Activated naive CD4-positive, alpha-beta T cell treated with anti-CD3 and anti-CD28 coated beads, Interleukin-2, amount 10 ng/mL, durations not matched to agents 7 days and 5 days (primary cell): ENCODE measurements at regions not wholly inside any gene's neighbourhood (a gene's known extent, or its start where the extent isn't known, plus 50 kb on each side); places are given as distances from the start of the nearest gene placed in this dataset.
"Not testable (repeated sequence)": the region's sequence is repeated elsewhere in the genome, so short reads cannot be mapped to it uniquely, and the experiment has no call there.

Experiments used
- CTCF ChIA-PET: fragments of 350-600 bp; sonication (Branson Sonifier 250); formaldehyde crosslinking; loops from one replicate; lab custom pipeline; 2021; ENCODE audit warnings: antibody characterized with exemption; lab: Charles Lee
- DNase-seq: peaks from one replicate; pipeline ENCODE4 v3.0.0-alpha.2; 2020
- H3K27ac Mint-ChIP-seq: one replicate; pipeline ENCODE4 v1.8.0; 2021; ENCODE audit warnings: mild to moderate bottlenecking, moderate library complexity, mixed read lengths
- H3K27me3 Mint-ChIP-seq: one replicate; pipeline ENCODE4 v1.8.0; 2021; ENCODE audit warnings: mild to moderate bottlenecking, mixed read lengths
- H3K36me3 Mint-ChIP-seq: one replicate; pipeline ENCODE4 v1.8.0; 2021; ENCODE audit warnings: mixed read lengths
- H3K4me1 Mint-ChIP-seq: one replicate; pipeline ENCODE4 v1.8.0; 2021; ENCODE audit warnings: mixed read lengths
- H3K4me3 Mint-ChIP-seq: one replicate; pipeline ENCODE4 v1.8.0; 2021; ENCODE audit warnings: mild to moderate bottlenecking, moderate library complexity, mixed read lengths
- H3K9me3 Mint-ChIP-seq: one replicate; pipeline ENCODE4 v1.8.0; 2021; ENCODE audit warnings: mixed read lengths

- Mint-ChIP-seq H3K9me3 (no peaks in the 10 kb centered on the region), H3K27ac (no peak overlapping the region), H3K4me3 (no peak overlapping the region), H3K36me3 (no peaks in the 10 kb centered on the region), H3K27me3 (peaks cover 6% of the 10 kb centered on the region), H3K4me1 (no peaks in the 10 kb centered on the region)
- CTCF ChIA-PET = interaction anchor here (0.7 kb wide), 1 partner anchor 1366 kb away, joined by 3 read pairs; no protein-coding TSS in a partner anchor
- DNase-seq = no peak
Measured at GRCh38 chr9:87781331-87781730, 55.4 kb downstream of the CTSL start.

- no peak for DNase-seq
- H3K4me3 Mint-ChIP-seq = no peak overlapping the region
- H3K9me3 Mint-ChIP-seq = no peaks in the 10 kb centered on the region
- no peak overlapping the region for H3K27ac Mint-ChIP-seq
- peaks cover 3% of the 10 kb centered on the region for H3K27me3 Mint-ChIP-seq
- CTCF ChIA-PET = no interaction called here
- no peaks in the 10 kb centered on the region for H3K4me1 Mint-ChIP-seq
- no peaks in the 10 kb centered on the region for H3K36me3 Mint-ChIP-seq
Measured at GRCh38 chr9:87783180-87783579, 57.3 kb downstream of the CTSL start.

DNA sequence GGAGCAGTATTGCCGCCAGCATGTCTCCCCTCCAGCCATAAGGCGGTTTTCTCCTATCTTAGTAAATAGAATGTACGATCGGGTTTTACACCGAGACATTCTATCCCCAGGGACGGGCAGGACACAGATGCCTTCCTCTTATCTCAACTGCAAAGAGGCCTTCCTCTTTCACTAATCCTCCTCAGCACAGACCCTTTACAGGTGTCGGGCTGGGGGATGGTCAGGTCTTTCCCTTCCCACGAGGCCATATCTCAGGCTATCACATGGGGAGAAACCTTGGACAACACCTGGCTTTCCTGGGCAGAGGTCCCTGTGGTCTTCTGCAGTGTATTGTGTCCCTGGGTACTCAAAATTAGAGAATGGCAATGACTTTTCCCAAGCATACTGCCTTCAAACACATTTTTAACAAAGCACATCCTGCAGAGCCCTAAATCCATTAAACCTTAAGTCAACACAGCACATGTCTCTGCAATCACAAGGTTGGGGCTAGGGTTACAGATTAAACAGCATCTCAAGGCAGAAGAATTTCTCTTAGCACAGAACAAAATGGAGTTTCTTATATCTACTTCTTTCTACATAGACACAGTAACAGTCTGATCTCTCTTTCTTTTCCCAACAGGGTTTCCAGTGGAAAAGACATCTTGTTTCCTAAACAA, 59.5 kb downstream of the CTSL start:
- CTCF ChIA-PET, H3K4me3 Mint-ChIP-seq, H3K36me3 Mint-ChIP-seq, H3K27ac Mint-ChIP-seq, H3K4me1 Mint-ChIP-seq, DNase-seq, H3K27me3 Mint-ChIP-seq, H3K9me3 Mint-ChIP-seq: not testable (repeated sequence)

DNA sequence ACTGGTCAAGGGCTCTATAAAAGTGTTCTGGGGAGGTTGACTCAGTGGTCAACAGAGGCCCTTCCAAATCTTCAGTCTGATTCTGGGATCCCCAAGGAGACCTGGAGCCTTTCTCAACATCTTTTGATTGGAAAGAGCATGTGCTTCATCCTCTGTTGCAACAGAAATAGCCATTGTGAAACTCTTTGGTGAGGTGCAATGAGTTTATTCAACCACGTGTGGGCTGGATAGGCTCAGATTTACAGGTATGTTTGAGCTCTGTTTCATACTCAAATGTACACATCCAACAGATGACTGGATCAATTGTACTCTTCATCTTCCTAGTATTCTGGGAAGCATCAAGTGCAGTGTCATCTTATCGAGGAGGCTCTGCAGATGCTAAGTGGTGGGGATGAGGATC, 60.5 kb downstream of the CTSL start:
- Mint-ChIP-seq H3K36me3 (no peaks in the 10 kb centered on the region), H3K27me3 (peaks cover 3% of the 10 kb centered on the region), H3K9me3 (no peaks in the 10 kb centered on the region), H3K4me3 (no peak overlapping the region), H3K4me1 (no peaks in the 10 kb centered on the region), H3K27ac (no peak overlapping the region)
- CTCF ChIA-PET = no interaction called here
- no peak for DNase-seq

- Mint-ChIP-seq H3K9me3 (no peaks in the 10 kb centered on the region), H3K4me1 (peaks cover 1% of the 10 kb centered on the region), H3K27ac (no peak overlapping the region), H3K4me3 (no peak overlapping the region), H3K27me3 (peaks cover 3% of the 10 kb centered on the region), H3K36me3 (no peaks in the 10 kb centered on the region)
- CTCF ChIA-PET = no interaction called here
- no peak for DNase-seq
Measured at GRCh38 chr9:87786876-87787275, 61.0 kb downstream of the CTSL start.

DNA sequence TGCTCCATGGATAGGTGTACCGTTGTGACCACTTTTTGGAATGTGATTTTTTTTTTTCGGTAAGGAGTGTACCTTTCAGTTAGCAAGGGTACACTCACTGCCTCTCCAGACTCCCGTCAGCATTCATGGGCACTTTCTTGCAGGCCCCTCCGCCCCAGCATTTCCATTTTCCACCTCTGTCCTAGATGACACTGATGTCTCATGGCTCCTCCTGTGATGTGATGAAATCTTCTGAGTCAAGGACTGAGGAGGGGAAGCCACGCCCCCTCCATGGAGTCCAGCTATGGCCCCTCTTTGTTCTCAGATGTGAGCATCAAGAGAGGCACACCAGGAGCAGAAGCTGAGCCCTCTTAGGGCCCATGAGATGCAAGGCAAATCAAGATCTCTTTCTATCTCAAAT, 61.8 kb downstream of the CTSL start:
- no peak overlapping the region for H3K27ac Mint-ChIP-seq
- H3K4me1 Mint-ChIP-seq = peaks cover 4% of the 10 kb centered on the region
- H3K4me3 Mint-ChIP-seq = no peak overlapping the region
- H3K27me3 Mint-ChIP-seq = peaks cover 3% of the 10 kb centered on the region
- no peaks in the 10 kb centered on the region for H3K36me3 Mint-ChIP-seq
- DNase-seq = no peak
- H3K9me3 Mint-ChIP-seq = peaks cover 2% of the 10 kb centered on the region
- CTCF ChIA-PET = no interaction called here

DNA sequence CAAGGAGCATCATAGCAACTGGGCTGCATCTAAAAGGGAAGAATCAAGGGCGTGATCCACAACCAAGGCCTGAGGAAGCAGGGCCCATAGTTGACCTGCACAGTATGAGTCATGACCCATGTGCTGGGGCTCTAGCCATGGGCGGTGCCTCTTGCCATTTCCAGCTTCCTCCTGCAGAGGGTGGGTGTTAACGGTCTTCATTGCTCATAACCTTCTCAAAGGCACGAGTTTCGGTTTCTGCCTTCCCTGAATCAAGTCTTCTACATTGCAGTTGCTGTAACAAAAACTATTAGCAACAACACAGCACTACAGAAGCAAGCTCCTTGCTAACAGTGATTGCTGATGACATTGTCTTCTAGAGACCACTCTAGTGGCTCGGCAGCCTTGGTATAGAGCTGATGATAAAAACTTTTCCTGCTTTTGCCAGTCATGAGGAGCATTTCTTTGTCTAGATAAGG, 66.9 kb downstream of the CTSL start:
- CTCF ChIA-PET = interaction anchor here (0.8 to 1.1 kb wide), 2 partner anchors 23 to 67 kb away, joined by 3 to 4 read pairs; partner anchors contain the start of gene CTSL
- Mint-ChIP-seq H3K4me1 (peaks cover 28% of the 10 kb centered on the region), H3K27me3 (peaks cover under 1% of the 10 kb centered on the region), H3K27ac (peak overlapping the region; percentile 28), H3K9me3 (peaks cover 5% of the 10 kb centered on the region), H3K36me3 (no peaks in the 10 kb centered on the region), H3K4me3 (no peak overlapping the region)
- peak; percentile 40 for DNase-seq

DNA sequence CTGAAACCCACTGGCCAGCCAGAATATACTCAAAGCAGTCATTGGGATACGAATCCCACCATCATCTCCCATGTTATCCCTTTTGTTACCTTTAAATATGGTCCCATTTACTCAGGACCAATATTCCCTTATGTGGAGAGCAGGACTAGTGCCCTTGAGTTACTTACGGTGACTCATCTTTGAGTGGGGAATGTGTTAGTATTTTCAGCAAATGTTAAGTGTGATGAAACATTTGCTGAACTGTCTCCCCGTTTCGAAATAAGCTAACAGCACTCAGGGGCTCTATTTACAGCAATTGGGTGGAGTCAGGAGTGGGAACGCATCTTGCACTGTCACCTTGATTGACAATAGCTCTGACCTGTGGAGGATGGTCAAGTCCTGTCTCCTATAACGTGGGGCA, 67.4 kb downstream of the CTSL start:
- Mint-ChIP-seq H3K27ac (no peak overlapping the region), H3K4me3 (no peak overlapping the region), H3K4me1 (peaks cover 28% of the 10 kb centered on the region), H3K9me3 (peaks cover 5% of the 10 kb centered on the region), H3K36me3 (no peaks in the 10 kb centered on the region), H3K27me3 (no peaks in the 10 kb centered on the region)
- CTCF ChIA-PET = interaction anchor here (1.1 kb wide), 1 partner anchor 22 kb away, joined by 4 read pairs; no protein-coding TSS in a partner anchor
- DNase-seq = no peak

DNA sequence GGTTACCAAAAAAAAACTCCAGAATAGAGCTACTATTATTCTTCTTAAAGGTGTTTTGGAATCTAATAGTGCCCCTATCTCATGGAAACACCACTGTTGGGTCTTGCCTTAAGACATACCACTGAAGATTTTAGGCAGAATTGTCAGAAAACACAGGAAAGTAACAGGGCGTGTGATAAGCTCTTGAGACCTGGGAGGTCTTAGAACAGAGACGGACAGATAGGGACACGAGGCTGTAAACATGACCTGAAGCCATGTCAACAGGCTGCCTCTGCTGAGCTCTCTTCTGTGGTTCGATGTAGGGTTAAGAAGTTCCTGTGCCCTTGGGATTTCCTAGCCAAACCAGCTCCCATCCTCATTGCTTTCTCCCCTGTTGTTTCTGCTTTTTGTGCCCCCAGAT, 69.3 kb downstream of the CTSL start:
- Mint-ChIP-seq H3K27ac (no peak overlapping the region), H3K27me3 (no peaks in the 10 kb centered on the region), H3K9me3 (peaks cover 5% of the 10 kb centered on the region), H3K4me3 (no peak overlapping the region), H3K4me1 (peaks cover 28% of the 10 kb centered on the region), H3K36me3 (no peaks in the 10 kb centered on the region)
- CTCF ChIA-PET = interaction anchor here (0.6 kb wide), 1 partner anchor 132 kb away, joined by 3 read pairs; no protein-coding TSS in a partner anchor
- DNase-seq = no peak

DNA sequence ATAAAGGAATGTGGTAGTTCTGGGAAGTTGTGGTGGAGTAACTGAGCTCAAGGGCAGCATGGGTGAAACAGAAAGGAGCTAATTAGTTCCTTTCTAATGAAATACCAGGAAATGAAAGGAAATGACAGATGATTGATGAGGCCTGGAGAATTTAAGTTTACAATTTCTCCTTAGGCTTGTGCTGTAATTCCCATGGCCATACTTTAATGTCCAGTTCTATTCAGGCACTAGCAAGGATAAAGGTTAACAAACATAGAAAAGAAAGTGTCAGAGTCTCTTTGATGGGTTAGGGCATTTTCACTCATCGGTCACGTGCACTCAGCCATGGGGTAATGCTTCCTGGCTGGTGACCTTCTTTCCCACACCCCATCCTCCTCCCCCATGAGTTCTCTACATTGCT, 70.3 kb downstream of the CTSL start:
- no peaks in the 10 kb centered on the region for H3K36me3 Mint-ChIP-seq
- DNase-seq = no peak
- CTCF ChIA-PET = no interaction called here
- peaks cover 5% of the 10 kb centered on the region for H3K9me3 Mint-ChIP-seq
- H3K27me3 Mint-ChIP-seq = peaks cover 4% of the 10 kb centered on the region
- no peak overlapping the region for H3K4me3 Mint-ChIP-seq
- H3K4me1 Mint-ChIP-seq = peaks cover 28% of the 10 kb centered on the region
- no peak overlapping the region for H3K27ac Mint-ChIP-seq

- DNase-seq = no peak
- Mint-ChIP-seq H3K4me1 (peaks cover 18% of the 10 kb centered on the region), H3K27ac (no peak overlapping the region), H3K27me3 (peaks cover 10% of the 10 kb centered on the region), H3K9me3 (peaks cover under 1% of the 10 kb centered on the region), H3K4me3 (no peak overlapping the region), H3K36me3 (no peaks in the 10 kb centered on the region)
- CTCF ChIA-PET = no interaction called here
Measured at GRCh38 chr9:87798261-87798833, 72.4 kb downstream of the CTSL start.

DNA sequence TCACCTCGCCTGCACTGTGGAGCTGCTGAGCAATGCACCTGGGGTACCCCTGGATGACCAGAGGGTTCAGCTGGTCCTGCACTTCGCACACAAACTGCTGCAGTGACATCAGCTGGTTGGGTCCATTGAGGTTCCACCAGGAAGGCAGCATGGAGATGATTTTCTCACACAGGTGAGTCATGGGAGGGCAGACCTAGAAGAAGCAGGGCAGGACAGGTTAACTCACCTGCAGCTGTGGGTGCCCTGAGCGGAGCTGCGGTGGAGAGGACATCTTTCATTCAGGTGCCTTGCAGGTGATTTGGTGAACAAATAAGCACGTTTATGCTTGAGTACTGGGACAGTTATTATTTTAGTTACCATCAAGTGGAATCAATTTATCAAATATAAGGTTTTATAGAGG, 73.6 kb downstream of the CTSL start:
- DNase-seq = no peak
- CTCF ChIA-PET = interaction anchor here (0.8 kb wide), 1 partner anchor 122 kb away, joined by 3 read pairs; no protein-coding TSS in a partner anchor
- Mint-ChIP-seq H3K4me1 (peaks cover 14% of the 10 kb centered on the region), H3K27ac (no peak overlapping the region), H3K36me3 (no peaks in the 10 kb centered on the region), H3K4me3 (no peak overlapping the region), H3K27me3 (peaks cover 10% of the 10 kb centered on the region), H3K9me3 (no peaks in the 10 kb centered on the region)

- Mint-ChIP-seq H3K36me3 (no peaks in the 10 kb centered on the region), H3K4me3 (no peak overlapping the region), H3K27me3 (peaks cover 10% of the 10 kb centered on the region), H3K4me1 (peaks cover 7% of the 10 kb centered on the region), H3K27ac (no peak overlapping the region), H3K9me3 (no peaks in the 10 kb centered on the region)
- DNase-seq = no peak
- CTCF ChIA-PET = no interaction called here
Measured at GRCh38 chr9:87800456-87800855, 74.5 kb downstream of the CTSL start.

- no peak overlapping the region for H3K27ac Mint-ChIP-seq
- no peak for DNase-seq
- no peak overlapping the region for H3K4me3 Mint-ChIP-seq
- no peaks in the 10 kb centered on the region for H3K36me3 Mint-ChIP-seq
- no peaks in the 10 kb centered on the region for H3K9me3 Mint-ChIP-seq
- CTCF ChIA-PET = no interaction called here
- H3K27me3 Mint-ChIP-seq = peaks cover 15% of the 10 kb centered on the region
- H3K4me1 Mint-ChIP-seq = peaks cover 2% of the 10 kb centered on the region
Measured at GRCh38 chr9:87801013-87801412, 75.1 kb downstream of the CTSL start.

DNA sequence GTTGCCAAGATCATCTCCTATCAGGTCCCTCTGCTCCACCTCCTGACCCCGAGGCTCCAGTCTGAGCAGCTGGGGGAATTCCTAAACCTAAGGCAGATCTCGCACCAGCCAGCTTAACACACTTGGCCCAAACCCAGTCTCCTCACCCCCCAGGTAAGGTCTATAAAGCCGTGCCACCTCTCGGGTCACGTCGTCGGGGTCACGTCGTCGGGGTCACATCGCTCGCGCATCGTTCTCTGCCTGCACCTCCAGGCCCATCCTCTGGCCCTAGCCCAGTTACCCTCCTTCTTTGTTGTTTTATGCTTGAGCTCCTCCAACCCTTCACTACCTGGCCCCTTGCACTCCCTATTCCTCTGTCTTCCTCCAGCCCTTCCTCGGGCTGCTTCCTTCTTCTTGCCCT, 77.2 kb downstream of the CTSL start:
- Mint-ChIP-seq H3K27me3 (peaks cover 21% of the 10 kb centered on the region), H3K27ac (no peak overlapping the region), H3K4me1 (no peaks in the 10 kb centered on the region), H3K9me3 (no peaks in the 10 kb centered on the region), H3K4me3 (no peak overlapping the region), H3K36me3 (no peaks in the 10 kb centered on the region)
- no peak for DNase-seq
- CTCF ChIA-PET = no interaction called here
